Retina (tissue), 1 donor: ENCODE measurements at regions not wholly inside any gene's neighbourhood (a gene's known extent, or its start where the extent isn't known, plus 50 kb on each side); places are given as distances from the start of the nearest gene placed in this dataset.
A peak's percentile ranks its signal among the peaks of the same experiment; 100 is the strongest.
"Not testable (repeated sequence)": the region's sequence is repeated elsewhere in the genome, so short reads cannot be mapped to it uniquely, and the experiment has no call there.

Experiments used
- DNase-seq: peaks from one replicate; pipeline ENCODE4 v3.0.0-alpha.2; 2016

- no peak for DNase-seq
Observed at GRCh38 chr10:62996516-62996915, 136.6 kb upstream of the NRBF2 start.

- DNase-seq, result no peak
Observed at GRCh38 chr10:62993121-62993520, 140.0 kb upstream of the NRBF2 start.

GRCh38 chr10:62992145-62992721 is 140.9 kb upstream of the NRBF2 start:
- DNase-seq, result peak; percentile 57

GRCh38 chr10:62990126-62990525 is 143.0 kb upstream of the NRBF2 start:
- DNase-seq, result no peak

- no peak for DNase-seq
Observed at GRCh38 chr10:62985807-62986600, 147.1 kb upstream of the NRBF2 start.

- no peak for DNase-seq
Observed at GRCh38 chr10:62981096-62981495, 152.0 kb upstream of the NRBF2 start.

GRCh38 chr10:62980687-62981086 is 152.4 kb upstream of the NRBF2 start:
- DNase-seq, result no peak

- DNase-seq, result no peak
Observed at GRCh38 chr10:62979921-62980320, 153.2 kb upstream of the NRBF2 start.

GRCh38 chr10:62978482-62978881 is 154.6 kb upstream of the NRBF2 start:
- no peak for DNase-seq

- not testable (repeated sequence) for DNase-seq
Observed at GRCh38 chr10:62974795-62975194, 158.3 kb upstream of the NRBF2 start.

- DNase-seq, result no peak
Observed at GRCh38 chr10:62972103-62972502, 155.9 kb upstream of the EGR2 start.

- no peak for DNase-seq
Observed at GRCh38 chr10:62964026-62964425, 147.9 kb upstream of the EGR2 start.

- DNase-seq, result peak; percentile 7
Observed at GRCh38 chr10:62961951-62962523, 145.9 kb upstream of the EGR2 start.

GRCh38 chr10:62960416-62960815 is 144.2 kb upstream of the EGR2 start:
- no peak for DNase-seq

- DNase-seq, result peak; percentile 18
Observed at GRCh38 chr10:62959553-62959952, 143.4 kb upstream of the EGR2 start.

GRCh38 chr10:62958980-62959379 is 142.8 kb upstream of the EGR2 start:
- DNase-seq, result no peak

- no peak for DNase-seq
Observed at GRCh38 chr10:62946278-62946677, 130.1 kb upstream of the EGR2 start.

- no peak for DNase-seq
Observed at GRCh38 chr10:62939698-62940097, 123.5 kb upstream of the EGR2 start.

- DNase-seq, result no peak
Observed at GRCh38 chr10:62938672-62939071, 122.5 kb upstream of the EGR2 start.

- no peak for DNase-seq
Observed at GRCh38 chr10:62937674-62938073, 121.5 kb upstream of the EGR2 start.

- no peak for DNase-seq
Observed at GRCh38 chr10:62935022-62935421, 118.9 kb upstream of the EGR2 start.

- DNase-seq, result peak; percentile 28
Observed at GRCh38 chr10:62934258-62934657, 118.1 kb upstream of the EGR2 start.

GRCh38 chr10:62928763-62929162 is 112.6 kb upstream of the EGR2 start:
- not testable (repeated sequence) for DNase-seq

GRCh38 chr10:62926407-62926806 is 110.2 kb upstream of the EGR2 start:
- DNase-seq, result no peak
